GM18868 (cell line): ENCODE measurements at regions not wholly inside any gene's neighbourhood (a gene's known extent, or its start where the extent isn't known, plus 50 kb on each side); places are given as distances from the start of the nearest gene placed in this dataset.
A peak's percentile ranks its signal among the peaks of the same experiment; 100 is the strongest.
"Not testable (repeated sequence)": the region's sequence is repeated elsewhere in the genome, so short reads cannot be mapped to it uniquely, and the experiment has no call there.

Source experiments
- ATAC-seq: cut with Tn5 transposase; IDR thresholded peaks from one replicate; pipeline ENCODE4 v1.9.1; 2021; ENCODE audit warnings: mild to moderate bottlenecking, moderate library complexity; ENCODE audit not compliant: unreplicated experiment

DNA sequence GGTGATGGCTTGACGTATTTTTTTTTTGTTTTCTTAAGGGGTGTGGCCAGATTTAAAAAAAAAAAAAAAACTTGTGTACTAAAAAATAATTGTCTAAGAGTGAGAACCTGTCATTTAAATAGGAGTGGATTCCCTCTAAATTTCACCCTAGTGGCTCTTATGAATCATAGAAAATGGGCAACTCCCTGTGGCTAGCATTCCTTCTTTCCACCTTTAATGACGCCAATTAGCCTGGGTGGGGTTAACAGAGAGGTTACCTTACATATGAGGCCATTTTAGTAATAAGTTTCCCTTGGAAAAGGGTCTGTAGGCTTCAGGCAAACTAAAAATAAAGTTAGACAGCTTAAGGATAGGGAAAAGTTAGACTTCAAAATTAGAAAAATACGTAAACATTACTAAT is 223.5 kb upstream of the FAM241A start:
- no peak for ATAC-seq

DNA sequence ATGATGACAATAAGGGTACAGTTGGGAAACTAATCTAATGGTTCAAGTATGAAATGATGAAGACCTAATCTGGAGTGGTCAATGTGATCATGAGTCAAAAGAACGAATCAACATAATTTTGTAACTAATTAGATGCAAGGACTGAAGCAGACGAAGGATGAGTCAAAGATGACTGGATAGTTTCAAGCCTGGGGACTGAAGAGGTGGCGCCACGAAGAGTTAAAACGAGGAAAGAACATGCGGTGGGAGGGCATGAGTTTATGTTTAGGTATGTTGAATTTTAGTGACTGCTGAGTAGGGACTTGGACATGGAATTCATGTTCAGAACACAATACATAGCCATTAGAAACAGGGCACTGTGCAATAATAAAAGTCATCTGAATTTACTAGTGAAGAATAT is 221.5 kb upstream of the FAM241A start:
- ATAC-seq, result no peak

DNA sequence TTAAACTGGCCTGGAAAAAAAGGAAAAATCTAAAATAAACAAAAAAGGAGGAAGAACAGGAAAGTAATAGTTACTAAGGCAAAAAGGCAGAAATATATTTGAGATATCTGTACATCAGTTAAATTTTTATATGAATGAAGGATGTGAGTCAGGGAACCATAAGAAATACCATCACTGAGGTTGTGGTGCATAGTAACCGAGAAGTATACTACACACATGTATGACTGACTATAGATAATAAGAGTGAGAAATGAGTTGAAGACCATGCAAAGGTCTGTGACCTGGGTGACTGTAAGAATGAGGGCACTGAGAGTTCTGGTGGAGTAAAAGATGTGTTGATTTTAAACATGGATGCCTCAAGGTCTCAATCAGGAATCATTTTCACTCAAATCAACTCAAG is 220.6 kb upstream of the FAM241A start:
- peak; percentile 39 for ATAC-seq

DNA sequence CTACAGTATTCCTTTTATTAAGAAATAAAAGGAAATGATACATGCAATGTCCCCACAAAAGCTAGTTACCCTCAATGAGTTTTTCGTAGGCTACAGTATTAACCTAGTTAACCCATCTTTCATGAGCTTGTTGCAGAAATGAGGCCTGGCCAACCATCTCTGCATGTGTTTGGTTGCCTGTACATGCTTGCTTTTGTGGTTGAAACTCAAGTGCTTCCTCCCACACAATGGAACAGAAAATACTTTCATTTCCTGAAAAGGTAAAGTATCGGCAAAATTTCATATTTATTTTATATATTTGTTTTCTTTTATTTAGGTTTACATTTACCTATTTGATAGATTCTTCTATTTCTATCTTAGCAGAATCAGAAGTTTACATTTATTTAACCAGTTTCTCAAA is 214.6 kb upstream of the FAM241A start:
- peak; percentile 99 for ATAC-seq

DNA sequence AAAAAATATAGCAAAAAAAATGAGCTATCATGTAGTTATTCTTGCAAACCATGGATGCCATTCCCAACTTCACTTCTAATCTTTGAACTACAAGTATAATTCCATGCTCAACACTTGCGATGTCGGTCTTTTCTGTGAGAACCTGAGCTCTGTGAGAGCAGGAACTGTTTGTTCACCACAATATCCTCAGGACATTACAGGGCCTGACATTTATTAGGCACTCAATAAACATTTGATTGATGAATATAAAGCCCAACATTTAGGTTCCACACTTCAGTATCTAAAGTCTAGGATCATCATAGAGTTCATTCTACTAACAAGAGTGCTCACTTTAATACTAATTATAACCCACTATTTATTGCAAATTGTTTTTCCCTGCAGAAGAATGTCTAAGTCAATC is 211.6 kb upstream of the FAM241A start:
- ATAC-seq, result no peak

DNA sequence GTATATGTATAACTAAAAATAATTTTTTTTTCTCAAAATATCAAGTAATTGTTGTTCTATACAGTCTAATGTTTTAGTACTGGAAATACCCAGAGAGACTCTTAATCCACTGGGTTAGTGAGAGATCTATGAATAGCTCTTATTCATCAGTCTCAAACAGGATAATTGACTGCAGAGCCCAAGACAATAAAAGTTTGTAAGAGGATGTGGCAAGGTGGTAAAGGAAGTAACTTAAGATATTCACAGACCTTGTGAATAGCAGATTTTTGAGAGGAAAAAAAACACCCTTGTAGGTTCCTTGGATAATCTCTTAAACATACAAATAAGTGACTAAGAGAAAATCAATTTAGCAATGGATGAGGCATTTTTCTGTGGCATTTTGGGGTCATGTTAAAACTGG is 210.9 kb upstream of the FAM241A start:
- ATAC-seq, result no peak

DNA sequence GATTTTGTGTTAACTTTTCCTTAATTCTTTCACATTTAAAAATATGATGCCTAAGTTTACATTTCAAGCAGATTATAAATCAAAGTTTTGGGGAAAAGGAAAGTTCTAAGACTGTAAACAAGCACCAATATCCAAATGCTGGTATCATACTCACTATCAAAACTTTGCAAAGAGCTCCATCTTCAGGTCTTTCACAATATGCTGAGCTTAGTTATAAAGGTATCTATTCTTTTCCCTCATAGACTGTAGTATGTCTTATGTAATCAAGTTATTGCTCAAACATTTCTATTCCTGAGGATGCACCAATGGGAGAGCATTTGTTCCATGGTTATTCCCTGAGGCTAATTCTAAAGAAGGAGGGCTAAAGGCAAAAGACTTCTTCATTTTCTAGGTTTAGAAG is 207.9 kb upstream of the FAM241A start:
- ATAC-seq, result peak; percentile 88

DNA sequence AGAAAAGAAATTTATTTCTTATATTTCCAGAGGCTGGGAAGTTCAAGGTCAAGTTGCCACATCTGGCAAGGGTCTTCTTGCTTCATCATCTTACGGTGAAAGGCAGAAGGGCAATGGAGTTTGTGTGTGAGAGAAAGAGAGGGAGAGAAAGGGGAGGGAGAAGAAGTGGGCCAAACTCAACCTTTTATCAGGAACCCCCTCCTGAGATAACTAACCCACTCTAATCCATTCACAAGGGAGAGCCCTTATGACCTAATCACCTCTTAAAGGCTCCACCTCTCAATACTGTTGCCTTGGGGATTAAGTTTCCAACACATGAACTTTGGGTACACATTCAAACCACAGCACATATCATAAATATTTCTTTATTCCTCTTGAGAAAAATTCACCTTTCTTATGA is 203.3 kb upstream of the FAM241A start:
- ATAC-seq, result no peak

DNA sequence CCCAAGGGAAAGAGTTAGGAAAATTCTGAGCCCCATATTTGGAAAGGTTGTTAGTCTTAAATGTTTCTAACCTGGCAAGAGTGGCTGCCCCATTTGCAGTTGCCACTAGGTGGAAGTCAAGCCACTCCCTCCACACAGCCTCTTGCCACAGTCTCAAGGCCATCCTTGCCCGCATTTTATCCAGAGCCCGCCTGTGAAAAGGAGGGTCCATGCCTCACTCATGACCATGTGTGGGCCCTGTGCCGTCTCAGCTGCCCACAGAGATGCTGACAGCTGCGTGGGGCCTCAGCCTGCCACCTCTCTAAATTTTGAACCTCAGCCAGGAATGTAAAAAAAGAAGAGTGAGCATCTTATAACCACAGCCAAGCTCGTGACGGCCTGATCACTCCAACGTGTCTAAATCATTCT is 201.5 kb upstream of the FAM241A start:
- ATAC-seq, result peak; percentile 97

DNA sequence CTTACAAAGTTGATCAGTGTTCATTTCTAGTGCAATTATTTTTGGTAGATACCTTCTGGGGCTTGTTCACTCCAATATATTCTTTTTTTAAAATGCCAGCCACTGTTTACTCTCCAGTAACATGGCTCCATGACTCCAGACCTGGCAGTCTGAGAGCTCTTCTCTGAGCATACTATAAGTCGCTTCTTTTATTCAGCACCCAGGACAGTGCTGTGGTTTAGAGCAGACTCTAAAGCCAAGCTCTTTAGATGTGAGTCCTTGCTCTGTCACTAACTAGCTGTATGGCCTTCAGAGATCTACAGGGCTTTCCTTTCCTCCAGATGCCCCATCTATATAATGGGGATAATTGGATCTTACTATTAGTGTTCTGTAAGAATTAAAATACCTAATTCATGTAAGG is 200.2 kb upstream of the FAM241A start:
- no peak for ATAC-seq

DNA sequence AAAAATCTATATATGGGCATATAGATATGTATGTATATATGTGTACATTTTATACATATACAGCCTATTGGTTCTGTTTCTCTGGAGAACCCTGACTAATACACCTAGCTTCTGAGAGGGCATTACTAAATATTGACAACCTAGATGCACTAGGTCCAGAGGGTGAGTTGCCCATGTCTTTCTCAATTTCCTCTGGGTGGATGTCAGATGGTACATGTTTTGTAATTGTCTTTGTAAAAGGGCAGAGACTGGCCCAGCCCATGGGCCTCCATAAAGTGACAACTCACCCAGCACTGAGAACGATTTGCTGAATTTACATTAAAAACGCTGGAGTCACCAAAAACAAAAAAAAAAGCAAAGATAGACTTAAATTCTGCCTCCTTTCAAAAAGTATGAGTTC is 198.5 kb upstream of the FAM241A start:
- no peak for ATAC-seq

DNA sequence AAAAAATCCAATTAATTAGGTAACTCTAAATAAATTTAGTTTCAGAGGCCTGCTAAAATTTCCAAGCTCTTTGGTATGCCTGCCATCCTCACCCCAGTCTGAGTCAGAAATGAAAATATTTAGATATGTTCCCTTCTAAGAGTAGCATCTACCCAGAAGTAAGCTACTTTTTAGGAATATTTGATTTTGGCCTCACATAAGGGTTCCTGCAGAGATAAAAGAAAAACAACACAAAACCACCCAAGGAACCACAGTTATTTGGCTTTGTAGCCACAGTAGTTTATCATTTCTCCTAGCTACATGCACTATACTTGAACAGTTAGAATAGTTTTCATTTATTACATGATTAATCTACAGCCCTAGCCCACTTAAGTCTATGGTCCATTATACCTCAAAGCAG is 192.6 kb upstream of the FAM241A start:
- no peak for ATAC-seq

DNA sequence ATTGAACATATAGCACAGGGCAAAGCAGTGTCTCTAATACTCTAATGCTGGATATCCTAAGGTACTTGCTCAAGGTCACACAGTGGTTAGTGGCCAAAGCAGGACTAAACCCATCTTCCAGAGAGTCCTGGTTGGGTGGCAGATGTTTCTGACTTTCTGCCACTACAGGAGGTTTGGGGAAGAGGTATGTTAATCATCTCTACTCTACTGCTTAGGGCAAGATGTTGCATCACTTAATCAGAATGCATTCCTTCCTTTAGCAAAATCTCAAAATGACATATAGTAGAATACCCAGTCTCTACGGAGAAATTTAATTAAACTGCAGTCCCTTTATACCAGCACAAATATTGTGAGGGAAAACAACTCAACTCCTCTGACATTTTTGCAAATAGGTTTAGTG is 190.7 kb upstream of the FAM241A start:
- ATAC-seq, result no peak

DNA sequence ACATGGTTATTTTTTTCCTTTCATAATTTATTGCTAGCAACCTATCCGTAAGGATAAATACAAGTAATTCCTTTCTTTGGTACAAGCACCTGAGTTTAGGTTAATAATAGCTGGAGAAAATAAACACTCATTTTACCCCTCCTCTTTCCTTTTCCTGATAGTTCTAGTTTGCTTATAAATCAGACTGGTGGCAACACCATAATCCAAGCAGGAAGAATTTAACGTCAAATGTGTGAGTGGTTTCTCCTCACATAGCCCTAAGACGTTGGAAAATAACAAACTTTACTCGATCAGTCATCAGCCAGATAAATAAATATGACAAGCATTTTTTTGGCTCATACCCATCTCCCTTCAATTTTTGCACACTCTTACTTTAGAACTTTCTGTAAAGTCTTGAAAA is 190.3 kb upstream of the FAM241A start:
- ATAC-seq, result no peak

DNA sequence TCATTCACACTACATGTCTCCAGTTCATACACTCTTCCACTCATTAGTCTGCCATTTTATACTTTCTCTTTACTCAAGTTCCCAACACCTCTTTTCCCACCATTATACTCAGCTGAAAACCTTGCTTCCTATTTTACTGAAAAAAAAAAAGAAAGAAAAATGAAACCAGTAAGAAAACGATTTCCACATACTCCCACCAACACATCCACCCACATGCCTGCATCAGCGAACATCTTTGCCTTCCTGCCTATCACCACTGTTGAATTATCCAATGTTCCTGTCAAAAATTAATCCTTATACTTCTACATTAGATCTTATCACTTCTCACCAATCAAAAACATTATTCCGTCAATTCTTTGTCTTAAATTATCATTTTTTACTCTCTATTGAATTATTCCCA is 188.1 kb upstream of the FAM241A start:
- ATAC-seq, result no peak

DNA sequence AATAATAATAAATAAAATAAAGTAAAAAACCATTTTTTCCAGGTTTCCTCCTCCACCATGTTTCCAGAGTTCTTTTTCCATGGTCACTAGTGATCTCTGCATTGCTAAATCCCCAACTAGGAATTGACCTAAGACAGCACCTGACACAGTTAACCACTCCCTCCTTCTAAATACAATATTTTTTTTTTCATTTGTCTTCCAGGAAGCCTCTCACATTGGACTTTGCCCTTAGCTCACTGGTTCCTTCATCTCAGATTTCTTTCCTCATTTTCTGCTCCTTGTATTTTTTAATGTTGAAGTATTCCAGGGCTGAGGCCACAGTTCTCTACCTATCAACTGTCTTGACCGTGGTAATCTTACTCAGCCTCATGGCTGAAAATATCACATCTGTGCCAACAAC is 187.3 kb upstream of the FAM241A start:
- ATAC-seq, result no peak

DNA sequence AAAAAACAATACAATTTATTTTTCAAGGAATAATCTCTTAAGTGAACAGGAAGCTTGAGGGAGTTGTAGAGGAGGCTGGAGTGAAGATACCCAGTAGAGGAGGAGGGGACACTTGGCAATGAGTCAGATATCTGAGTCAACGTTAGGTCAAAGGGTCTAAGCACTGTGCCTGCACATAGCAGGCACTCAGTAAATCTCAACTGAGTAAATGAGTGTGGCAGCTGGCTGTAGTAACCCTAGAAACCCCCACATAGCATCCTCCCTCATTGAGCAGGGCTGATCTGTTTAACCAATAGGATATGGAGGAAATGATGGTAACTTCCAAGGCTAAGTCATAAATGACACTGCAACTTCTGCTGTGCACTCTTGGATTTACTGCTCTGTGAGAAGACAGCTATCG is 186.0 kb upstream of the FAM241A start:
- ATAC-seq, result peak; percentile 45

DNA sequence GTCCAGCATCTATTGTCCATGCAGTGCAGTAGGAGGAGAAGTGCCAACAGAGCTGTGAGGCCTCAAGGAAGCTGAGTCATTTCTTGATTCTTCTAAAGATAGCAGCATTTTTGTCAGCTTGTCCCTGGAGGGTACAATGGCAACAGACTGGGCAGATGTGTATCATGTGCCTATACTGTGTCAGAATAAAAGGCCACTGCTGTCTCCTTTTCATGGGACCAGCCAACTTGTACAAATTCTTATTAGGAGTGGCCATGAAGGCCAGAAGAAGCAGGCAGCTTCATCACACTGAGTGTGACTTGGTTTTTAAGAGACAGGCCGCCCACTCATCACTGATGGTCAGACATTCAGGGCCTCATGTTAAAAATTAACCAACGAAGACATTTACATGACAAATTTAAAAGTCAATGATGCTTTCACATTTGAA is 185.0 kb upstream of the FAM241A start:
- ATAC-seq, result peak; percentile 88

DNA sequence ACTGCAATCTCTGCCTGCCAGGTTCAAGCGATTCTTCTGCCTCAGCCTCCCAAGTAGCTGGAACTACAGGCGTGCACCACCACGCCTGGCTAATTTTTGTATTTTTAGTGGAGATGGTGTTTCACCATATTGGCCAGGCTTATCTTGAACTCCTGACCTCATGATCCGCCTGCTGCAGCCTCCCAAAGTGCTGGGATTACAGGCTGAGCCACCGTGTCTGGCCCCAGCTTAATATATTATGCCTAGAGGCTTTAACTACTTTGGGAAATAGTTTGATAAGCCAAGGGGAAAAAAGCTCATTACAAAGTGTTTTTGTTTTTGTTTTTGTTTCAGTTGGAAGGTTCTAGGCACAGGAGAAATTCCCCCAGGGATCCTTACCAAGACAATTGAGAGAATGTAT is 184.2 kb upstream of the FAM241A start:
- not testable (repeated sequence) for ATAC-seq

DNA sequence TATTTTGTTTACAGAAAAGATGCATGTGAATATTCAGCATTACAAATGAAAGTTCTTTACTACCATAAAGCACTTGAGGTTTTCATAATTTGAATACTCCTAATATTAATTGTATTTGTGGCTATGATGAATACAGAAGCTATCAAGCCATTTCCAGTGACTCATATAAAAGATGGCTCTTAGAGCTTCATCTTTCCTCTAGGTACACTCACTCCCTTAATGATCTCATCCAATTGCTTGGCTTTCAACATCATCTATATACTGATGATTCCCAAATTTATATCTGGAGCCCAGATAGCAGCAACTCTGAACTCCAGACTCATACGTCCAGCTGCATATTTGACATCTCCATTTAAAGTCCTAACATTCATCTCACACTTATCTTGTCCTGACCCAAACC is 183.4 kb upstream of the FAM241A start:
- no peak for ATAC-seq

DNA sequence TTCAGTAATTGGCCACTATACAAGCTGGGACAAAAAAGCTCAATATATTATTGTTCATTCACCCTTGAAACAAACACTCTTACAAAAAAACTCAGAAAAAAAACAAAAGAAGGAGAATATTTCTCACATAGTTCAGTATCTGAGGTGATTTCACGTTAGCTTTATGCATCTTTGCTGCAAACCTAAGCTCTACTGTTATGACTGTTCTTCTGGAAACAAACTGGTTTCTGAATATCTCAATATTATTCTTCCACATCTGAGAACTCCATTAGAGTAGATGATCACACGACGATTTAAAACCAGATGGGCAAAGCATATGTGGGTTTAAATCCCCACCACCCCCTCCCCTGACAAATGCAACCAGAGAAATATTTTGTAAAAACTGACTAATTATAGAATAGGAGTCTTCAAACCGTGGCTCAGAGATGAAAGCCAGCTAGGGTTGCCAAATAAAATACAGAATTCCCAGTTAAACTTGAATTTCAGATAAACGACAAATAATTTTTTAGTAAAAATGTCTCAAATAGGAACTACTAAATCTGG is 182.0 kb upstream of the FAM241A start:
- peak; percentile 50 for ATAC-seq

DNA sequence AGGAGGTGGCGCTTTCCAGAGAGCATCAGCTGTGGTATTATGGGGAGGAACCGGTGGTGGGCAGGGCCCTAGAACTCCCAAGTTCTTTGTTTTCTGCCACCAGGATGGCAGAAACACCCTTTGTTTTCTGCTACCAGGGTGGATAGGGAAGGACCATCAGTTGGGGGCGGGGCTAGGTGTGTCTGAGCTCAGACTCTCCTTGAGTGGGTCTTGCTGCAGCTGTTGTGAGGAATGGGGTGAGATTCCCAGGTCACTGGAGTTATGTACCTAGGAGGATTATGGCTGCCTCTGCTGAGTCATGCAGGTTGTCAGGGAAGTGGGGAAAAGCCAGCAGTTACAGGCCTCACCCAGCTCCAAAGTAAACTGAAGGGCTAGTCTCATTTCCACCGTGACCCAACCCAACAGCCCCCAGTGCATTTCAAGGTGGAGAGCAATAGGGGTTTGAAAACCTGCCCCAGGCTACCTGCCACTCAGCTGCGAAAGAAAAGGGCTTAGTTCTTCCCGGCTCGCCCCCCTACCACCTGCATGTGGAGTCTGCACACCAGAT is 167.8 kb upstream of the FAM241A start:
- no peak for ATAC-seq

DNA sequence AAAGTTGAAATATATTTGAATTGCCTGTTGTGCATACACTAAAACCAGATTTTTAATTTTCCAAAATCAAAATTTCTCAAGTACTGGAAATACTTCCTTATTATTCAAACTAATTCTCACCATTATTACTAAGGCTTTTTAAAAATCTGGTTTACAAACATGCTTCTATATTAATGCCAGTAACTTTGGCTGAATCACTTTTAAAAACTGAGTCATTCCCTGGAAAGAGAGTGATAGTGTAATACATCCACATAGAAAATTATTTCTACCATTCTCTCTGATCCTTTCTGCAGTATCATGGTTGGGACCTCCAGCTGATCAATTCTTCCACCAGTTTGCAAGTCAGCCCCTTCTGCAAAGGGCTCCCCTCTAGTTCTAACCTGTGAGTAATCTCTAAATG is 165.3 kb upstream of the FAM241A start:
- ATAC-seq, result no peak
